NCI-H748 treated with DMSO at 0.1 percent for 48 hours (cell line): ENCODE measurements at regions not wholly inside any gene's neighbourhood (a gene's known extent, or its start where the extent isn't known, plus 50 kb on each side); places are given as distances from the start of the nearest gene placed in this dataset.
"Not testable (repeated sequence)": the region's sequence is repeated elsewhere in the genome, so short reads cannot be mapped to it uniquely, and the experiment has no call there.

Experiments used
- DNase-seq: peaks from one replicate; lab custom pipeline; 2025; lab: John Stamatoyannopoulos, UW

- DNase-seq: no peak
These were observed 145.3 kb downstream of the ALX1 start for GRCh38 chr12:85425349-85425612.

- no peak for DNase-seq
These were observed 145.9 kb downstream of the ALX1 start for GRCh38 chr12:85425926-85426325.

- DNase-seq: not testable (repeated sequence)
These were observed 153.1 kb downstream of the ALX1 start for GRCh38 chr12:85433148-85433547.

GRCh38 chr12:85440271-85440670, 160.3 kb downstream of the ALX1 start:
- no peak for DNase-seq

GRCh38 chr12:85441025-85441424, 161.0 kb downstream of the ALX1 start:
- no peak for DNase-seq

- no peak for DNase-seq
These were observed 161.7 kb downstream of the ALX1 start for GRCh38 chr12:85441741-85442140.

- DNase-seq: no peak
These were observed 165.3 kb downstream of the ALX1 start for GRCh38 chr12:85445060-85445938.

GRCh38 chr12:85448031-85448430, 168.0 kb downstream of the ALX1 start:
- no peak for DNase-seq

GRCh38 chr12:85448548-85449139, 168.6 kb downstream of the ALX1 start:
- DNase-seq: peak; percentile 18

GRCh38 chr12:85457016-85457415, 177.0 kb downstream of the ALX1 start:
- DNase-seq: no peak

GRCh38 chr12:85461127-85461526, 181.1 kb downstream of the ALX1 start:
- DNase-seq: no peak

GRCh38 chr12:85462888-85463287, 182.9 kb downstream of the ALX1 start:
- no peak for DNase-seq

- no peak for DNase-seq
These were observed 186.9 kb downstream of the ALX1 start for GRCh38 chr12:85466890-85467289.

GRCh38 chr12:85468356-85469157, 188.5 kb downstream of the ALX1 start:
- peak; percentile 44 for DNase-seq

- DNase-seq: peak; percentile 40
These were observed 189.4 kb downstream of the ALX1 start for GRCh38 chr12:85469158-85470086.

- DNase-seq: not testable (repeated sequence)
These were observed 195.3 kb downstream of the ALX1 start for GRCh38 chr12:85475277-85475676.

- no peak for DNase-seq
These were observed 196.7 kb downstream of the ALX1 start for GRCh38 chr12:85476756-85477155.

GRCh38 chr12:85484387-85484786, 204.4 kb downstream of the ALX1 start:
- DNase-seq: no peak

- DNase-seq: peak; percentile 82
These were observed 209.2 kb downstream of the ALX1 start for GRCh38 chr12:85489194-85489593.

- no peak for DNase-seq
These were observed 224.1 kb downstream of the ALX1 start for GRCh38 chr12:85504164-85504563.

- no peak for DNase-seq
These were observed 224.6 kb downstream of the ALX1 start for GRCh38 chr12:85504624-85505023.

GRCh38 chr12:85507456-85507855, 227.4 kb downstream of the ALX1 start:
- no peak for DNase-seq
